GM11168 (cell line): ENCODE measurements at regions not wholly inside any gene's neighbourhood (a gene's known extent, or its start where the extent isn't known, plus 50 kb on each side); places are given as distances from the start of the nearest gene placed in this dataset.

Experiments used
- in situ Hi-C: fragments of 300-500 bp; cut with MboI; formaldehyde crosslinking; loops from one replicate; pipeline ENCODE4 v1.12.0; 2022; ENCODE audit warnings: low sequenced_read_pairs; ENCODE audit not compliant: unreplicated experiment

- in situ Hi-C loops, result loop anchor here (25.0 kb wide), 1 partner anchor 380 kb away; no protein-coding TSS in a partner anchor
Measured at GRCh38 chr3:34267088-34267487, 468.7 kb downstream of the PDCD6IP start.

GRCh38 chr3:34268032-34268709 lies 469.7 kb downstream of the PDCD6IP start:
- in situ Hi-C loops, result loop anchor here (25.0 kb wide), 1 partner anchor 381 kb away; no protein-coding TSS in a partner anchor

GRCh38 chr3:34275811-34276210 lies 477.4 kb downstream of the PDCD6IP start:
- in situ Hi-C loops, result no loop called here

DNA sequence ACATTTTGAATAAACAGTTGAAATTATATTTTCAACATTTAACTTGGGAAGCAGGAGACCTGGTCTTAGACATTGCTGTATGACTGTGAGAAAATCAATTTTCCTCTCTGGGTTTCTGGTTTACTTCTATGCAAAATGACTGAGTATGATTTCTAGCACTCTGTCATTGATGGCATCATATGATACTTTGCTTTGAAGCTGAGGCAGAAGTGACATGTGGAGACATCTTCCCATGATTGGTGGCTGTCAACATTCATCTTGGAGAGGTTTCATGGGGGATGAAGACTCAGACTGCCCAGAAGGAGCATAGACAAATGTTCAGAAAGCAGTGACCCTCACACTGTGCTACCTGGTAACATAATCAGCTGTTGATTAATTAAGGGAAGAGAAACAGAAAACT lies 477.9 kb downstream of the PDCD6IP start:
- in situ Hi-C loops, result no loop called here

- in situ Hi-C loops, result no loop called here
Measured at GRCh38 chr3:34277110-34277509, 478.7 kb downstream of the PDCD6IP start.

- in situ Hi-C loops, result no loop called here
Measured at GRCh38 chr3:34279901-34280300, 481.5 kb downstream of the PDCD6IP start.

GRCh38 chr3:34283751-34284150 lies 485.3 kb downstream of the PDCD6IP start:
- in situ Hi-C loops, result no loop called here

GRCh38 chr3:34284959-34285826 lies 486.8 kb downstream of the PDCD6IP start:
- in situ Hi-C loops, result no loop called here

- in situ Hi-C loops, result no loop called here
Measured at GRCh38 chr3:34285827-34286188, 487.4 kb downstream of the PDCD6IP start.

DNA sequence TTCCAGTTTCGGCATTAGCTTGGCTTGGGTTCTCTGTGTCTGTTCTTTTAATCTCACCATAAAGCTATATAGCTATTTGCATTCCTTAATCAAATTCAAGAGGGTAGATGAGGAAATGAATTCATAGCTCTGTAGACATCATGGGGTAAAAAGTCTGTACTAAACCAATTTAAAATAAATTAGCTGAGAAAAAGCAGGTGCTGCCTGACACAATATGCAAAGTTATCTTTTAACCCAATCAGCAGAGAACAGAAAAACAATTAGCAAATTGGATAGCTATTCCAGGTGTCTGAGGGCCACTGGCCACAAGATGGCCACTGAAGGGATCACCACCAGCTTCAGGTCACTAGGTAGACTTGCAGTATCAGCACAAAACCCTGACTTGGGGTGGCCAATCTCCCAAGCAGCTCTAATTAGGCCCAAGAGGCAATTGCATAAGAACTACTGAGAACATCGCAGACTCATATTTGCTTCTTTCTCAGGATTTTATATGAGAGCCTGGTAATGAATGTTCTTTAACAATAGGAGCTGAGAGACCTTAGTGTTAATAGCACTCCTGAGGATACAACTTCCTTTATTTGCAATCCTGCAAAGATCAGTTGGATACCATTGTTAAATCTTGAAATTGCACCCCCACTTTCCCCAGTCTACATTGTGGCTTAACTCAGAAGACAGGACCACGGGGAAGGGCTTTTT lies 494.3 kb downstream of the PDCD6IP start:
- in situ Hi-C loops, result no loop called here

- in situ Hi-C loops, result no loop called here
Measured at GRCh38 chr3:34294240-34294639, 495.8 kb downstream of the PDCD6IP start.

DNA sequence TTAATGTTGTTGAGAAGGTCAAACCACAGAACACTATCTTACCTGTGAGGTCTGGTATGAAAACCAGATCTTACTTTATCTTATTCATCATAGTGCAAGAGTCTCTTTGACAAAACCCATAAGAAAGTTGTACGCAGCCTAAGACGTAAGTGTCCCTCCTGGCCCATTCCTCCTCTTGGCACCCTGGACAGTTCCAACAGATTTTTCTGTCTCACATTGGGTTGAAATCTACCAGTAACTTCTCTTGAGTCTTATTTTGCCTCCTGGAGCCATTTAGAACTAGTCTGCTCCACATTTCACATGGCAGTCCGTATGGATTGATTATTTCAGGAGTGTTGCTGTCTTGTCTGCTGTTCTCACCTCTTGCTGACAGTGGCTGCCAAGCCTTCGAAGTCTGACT lies 498.4 kb downstream of the PDCD6IP start:
- in situ Hi-C loops, result no loop called here

GRCh38 chr3:34298653-34299052 lies 500.2 kb downstream of the PDCD6IP start:
- in situ Hi-C loops, result no loop called here

- in situ Hi-C loops, result no loop called here
Measured at GRCh38 chr3:34300621-34301020, 502.2 kb downstream of the PDCD6IP start.

- in situ Hi-C loops, result no loop called here
Measured at GRCh38 chr3:34301313-34301712, 502.9 kb downstream of the PDCD6IP start.

DNA sequence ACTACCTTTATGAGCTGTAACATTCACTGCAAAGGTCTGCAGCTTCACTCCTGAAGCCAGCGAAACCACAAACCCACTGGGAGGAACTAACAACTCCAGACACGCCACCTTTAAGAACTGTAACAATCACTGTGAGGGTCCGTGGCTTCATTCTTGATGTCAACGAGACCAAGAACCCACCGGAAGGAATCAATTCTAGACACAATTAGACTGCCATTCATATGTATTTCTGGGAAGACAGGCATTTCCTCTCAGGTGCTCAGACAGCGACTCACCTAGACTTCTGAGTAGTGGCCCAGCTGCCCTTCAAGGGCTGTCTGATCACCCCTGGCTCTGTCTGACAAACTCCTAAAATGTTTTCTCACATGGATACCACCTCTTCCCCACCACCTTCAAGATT lies 506.8 kb downstream of the PDCD6IP start:
- in situ Hi-C loops, result no loop called here

DNA sequence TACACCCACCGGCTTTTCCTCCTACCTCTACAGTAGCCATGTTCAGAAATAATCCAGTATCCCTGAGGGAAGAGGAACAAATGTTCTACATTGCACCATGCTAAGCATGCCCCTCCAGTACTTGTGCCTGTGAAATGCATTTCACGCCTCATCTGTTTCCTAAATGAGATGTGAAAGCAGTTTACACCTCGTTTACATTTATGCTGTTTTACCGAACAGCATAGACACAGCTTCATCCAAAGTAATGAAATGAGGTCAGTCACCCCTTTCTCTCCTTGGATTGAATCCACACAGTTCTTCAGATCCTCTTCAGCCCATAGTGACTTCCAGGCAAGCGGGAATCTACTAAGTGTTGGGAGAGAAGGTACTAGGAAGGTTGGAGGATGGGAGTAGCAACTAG lies 514.3 kb downstream of the PDCD6IP start:
- in situ Hi-C loops, result no loop called here

- in situ Hi-C loops, result no loop called here
Measured at GRCh38 chr3:34319881-34320280, 521.5 kb downstream of the PDCD6IP start.

DNA sequence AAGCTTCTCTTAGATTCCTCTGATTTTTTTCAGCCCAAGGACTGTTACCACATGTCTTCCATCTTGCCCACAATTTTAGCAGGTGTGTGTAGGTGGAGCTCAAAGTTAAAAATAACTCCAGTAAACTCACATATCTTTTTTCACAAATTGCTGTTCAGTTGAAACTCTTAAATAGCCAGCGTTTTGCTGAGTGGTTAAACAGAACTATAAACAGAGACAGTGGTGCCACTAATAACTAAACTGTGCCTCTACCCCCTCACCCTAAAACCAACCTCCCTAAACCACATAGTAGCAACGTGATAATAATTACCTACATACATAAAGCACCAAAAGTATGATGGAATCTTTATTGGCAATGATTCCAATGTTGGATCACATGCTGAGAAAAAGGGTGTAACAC lies 525.1 kb downstream of the PDCD6IP start:
- in situ Hi-C loops, result no loop called here

- in situ Hi-C loops, result no loop called here
Measured at GRCh38 chr3:34346656-34347055, 548.2 kb downstream of the PDCD6IP start.
